Kidney (tissue), 13 donors: ENCODE measurements at regions not wholly inside any gene's neighbourhood (a gene's known extent, or its start where the extent isn't known, plus 50 kb on each side); places are given as distances from the start of the nearest gene placed in this dataset.
"Not testable (repeated sequence)": the region's sequence is repeated elsewhere in the genome, so short reads cannot be mapped to it uniquely, and the experiment has no call there.

ENCODE experiments used
- DNase-seq, 5 donors: peaks; one replicate each; pipeline ENCODE4 v3.0.0-alpha.2; 2013 to 2020
- FAIRE-seq: peaks from 2 replicates; lab custom pipeline; 2012; peaks lifted over from hg19 to GRCh38; lab: Jason Lieb, UNC
- H3K27ac ChIP-seq, 2 donors: one replicate each; pipeline ENCODE4 v1.7.0; 2013; ENCODE audit warnings: low read depth in 2 of 2, low read length in 2 of 2, inconsistent platforms in 1 of 2
- H3K27me3 ChIP-seq: one replicate; pipeline ENCODE4 v1.7.1; 2013; ENCODE audit warnings: low read length, inconsistent platforms; ENCODE audit not compliant: control insufficient read depth, insufficient read depth
- H3K36me3 ChIP-seq, 3 donors: one replicate each; pipeline versions ENCODE4 v1.7.0 to v1.7.1; 2013; ENCODE audit warnings: low read length in 3 of 3, control low read depth in 1 of 3, inconsistent platforms in 1 of 3; ENCODE audit not compliant: insufficient read depth in 3 of 3, control insufficient read depth in 2 of 3
- H3K4me1 ChIP-seq, 3 donors: one replicate each; pipeline versions ENCODE4 v1.7.0 to v1.7.1; 2013; ENCODE audit warnings: low read length in 3 of 3, inconsistent platforms in 1 of 3, low read depth in 1 of 3; ENCODE audit not compliant: control insufficient read depth in 2 of 3, insufficient read depth in 2 of 3
- H3K4me3 ChIP-seq, 3 donors: one replicate each; pipeline versions ENCODE4 v1.7.0 to v1.8.1; 2013; ENCODE audit warnings: low read length in 3 of 3, control low read depth in 1 of 3, inconsistent platforms in 1 of 3
- H3K9ac ChIP-seq, 3 donors: one replicate each; pipeline versions ENCODE4 v1.7.0 to v1.7.1; 2013; ENCODE audit warnings: low read length in 3 of 3, control low read depth in 1 of 3, inconsistent platforms in 1 of 3
- H3K9me3 ChIP-seq, 3 donors: one replicate each; pipeline versions ENCODE4 v1.7.0 to v1.7.1; 2013; ENCODE audit warnings: low read length in 3 of 3, control low read depth in 1 of 3, inconsistent platforms in 1 of 3; ENCODE audit not compliant: control insufficient read depth in 2 of 3, insufficient read depth in 1 of 3
- intact Hi-C: fragments of 100-400 bp; cut with DNase I; formaldehyde crosslinking; loops from one replicate; pipeline ENCODE4 v1.11.1; 2022
- TF ChIP-seq, protein P1 (sequence below): IDR thresholded peaks from 3 replicates; pipeline ENCODE4 v1.5.1; 2012; ENCODE audit warnings: mild to moderate bottlenecking, moderate library complexity, borderline replicate concordance; ENCODE audit not compliant: insufficient read depth; ENCODE audit errors: extremely low read depth
- donor health status: control.
- donor health status: control.
- donor health status: control.
- donor health status: control.
- donor health status: control.
- donor health status: DM: yes; HTN: yes; CAD: no.
- donor health status: Normal renal cell carcinoma (clear cell type).

DNA sequence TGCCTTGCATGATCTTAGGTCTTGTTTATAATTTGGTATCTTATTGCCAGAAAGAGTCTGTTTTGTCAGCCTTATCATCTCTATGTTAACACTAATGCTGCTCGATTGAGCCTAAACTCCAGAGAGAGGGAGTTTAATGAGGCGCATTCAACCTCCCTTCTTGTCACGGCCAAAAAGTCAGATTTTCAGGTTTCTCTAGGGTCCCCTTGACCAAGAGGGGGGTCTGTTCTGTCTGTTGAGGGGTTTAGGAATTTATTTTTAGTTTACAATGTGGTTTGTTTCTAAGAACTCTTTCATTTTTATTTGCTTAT is 285.7 kb upstream of the VWC2 start:
- Histone ChIP-seq H3K27ac (no peak overlapping the region), H3K4me1 (no peaks in the 10 kb centered on the region), H3K4me3 (no peak overlapping the region), H3K9me3 (no peaks in the 10 kb centered on the region), H3K36me3 (no peaks in the 10 kb centered on the region), H3K9ac (no peak overlapping the region), H3K27me3 (no peaks in the 10 kb centered on the region)
- intact Hi-C loops: no loop called here
- DNase-seq (no peak), FAIRE-seq (no peak)
- TF ChIP-seq, protein P1, sequence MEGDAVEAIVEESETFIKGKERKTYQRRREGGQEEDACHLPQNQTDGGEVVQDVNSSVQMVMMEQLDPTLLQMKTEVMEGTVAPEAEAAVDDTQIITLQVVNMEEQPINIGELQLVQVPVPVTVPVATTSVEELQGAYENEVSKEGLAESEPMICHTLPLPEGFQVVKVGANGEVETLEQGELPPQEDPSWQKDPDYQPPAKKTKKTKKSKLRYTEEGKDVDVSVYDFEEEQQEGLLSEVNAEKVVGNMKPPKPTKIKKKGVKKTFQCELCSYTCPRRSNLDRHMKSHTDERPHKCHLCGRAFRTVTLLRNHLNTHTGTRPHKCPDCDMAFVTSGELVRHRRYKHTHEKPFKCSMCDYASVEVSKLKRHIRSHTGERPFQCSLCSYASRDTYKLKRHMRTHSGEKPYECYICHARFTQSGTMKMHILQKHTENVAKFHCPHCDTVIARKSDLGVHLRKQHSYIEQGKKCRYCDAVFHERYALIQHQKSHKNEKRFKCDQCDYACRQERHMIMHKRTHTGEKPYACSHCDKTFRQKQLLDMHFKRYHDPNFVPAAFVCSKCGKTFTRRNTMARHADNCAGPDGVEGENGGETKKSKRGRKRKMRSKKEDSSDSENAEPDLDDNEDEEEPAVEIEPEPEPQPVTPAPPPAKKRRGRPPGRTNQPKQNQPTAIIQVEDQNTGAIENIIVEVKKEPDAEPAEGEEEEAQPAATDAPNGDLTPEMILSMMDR: no peak

GRCh38 chr7:49488573-49488972 is 284.9 kb upstream of the VWC2 start:
- FAIRE-seq (no peak), DNase-seq (no peak)
- H3K9me3 ChIP-seq: no peaks in the 10 kb centered on the region
- intact Hi-C loops: no loop called here
- H3K27ac ChIP-seq: no peak overlapping the region
- H3K4me1 ChIP-seq: no peaks in the 10 kb centered on the region
- TF ChIP-seq, protein P1: no peak
- no peaks in the 10 kb centered on the region for H3K27me3 ChIP-seq
- H3K9ac ChIP-seq: no peak overlapping the region
- no peaks in the 10 kb centered on the region for H3K36me3 ChIP-seq
- H3K4me3 ChIP-seq: no peak overlapping the region

- TF ChIP-seq, protein P1: no peak
- intact Hi-C loops: no loop called here
- no peak overlapping the region for H3K27ac ChIP-seq
- peak in 3 of 5 donors; percentile 21 to 50 (median 45) for DNase-seq
- no peak overlapping the region for H3K4me3 ChIP-seq
- H3K27me3 ChIP-seq: no peaks in the 10 kb centered on the region
- H3K9ac ChIP-seq: no peak overlapping the region
- FAIRE-seq: no peak
- no peaks in the 10 kb centered on the region for H3K36me3 ChIP-seq
- no peaks in the 10 kb centered on the region for H3K9me3 ChIP-seq
- H3K4me1 ChIP-seq: no peaks in the 10 kb centered on the region
Observed at GRCh38 chr7:49497471-49497870, 276.0 kb upstream of the VWC2 start.

GRCh38 chr7:49500741-49501140 is 272.7 kb upstream of the VWC2 start:
- Histone ChIP-seq H3K9me3 (no peaks in the 10 kb centered on the region), H3K4me1 (no peaks in the 10 kb centered on the region), H3K27ac (no peak overlapping the region), H3K27me3 (no peaks in the 10 kb centered on the region), H3K36me3 (no peaks in the 10 kb centered on the region), H3K9ac (no peak overlapping the region), H3K4me3 (no peak overlapping the region)
- TF ChIP-seq, protein P1: no peak
- FAIRE-seq (no peak), DNase-seq (no peak)
- intact Hi-C loops: no loop called here

GRCh38 chr7:49507206-49507605 is 266.2 kb upstream of the VWC2 start:
- H3K9ac ChIP-seq, H3K27me3 ChIP-seq, H3K4me1 ChIP-seq, H3K4me3 ChIP-seq, H3K9me3 ChIP-seq, DNase-seq, H3K36me3 ChIP-seq, FAIRE-seq, H3K27ac ChIP-seq, intact Hi-C loops: not testable (repeated sequence)
